Transverse colon (tissue), 4 donors: ENCODE measurements at regions not wholly inside any gene's neighbourhood (a gene's known extent, or its start where the extent isn't known, plus 50 kb on each side); places are given as distances from the start of the nearest gene placed in this dataset.

Experiments
- DNase-seq: peaks from one replicate; pipeline ENCODE4 v3.0.0-alpha.2; 2019
- H3K27ac ChIP-seq, 4 donors: fragments of 200-600 bp; sonication (generic); 2 replicates each; pipeline ENCODE4 v1.5.1; 2016 to 2018; ENCODE audit warnings: inconsistent platforms in 4 of 4
- H3K27me3 ChIP-seq: fragments of 200-600 bp; sonication (generic); 2 replicates; pipeline ENCODE4 v1.5.1; 2017; ENCODE audit warnings: inconsistent platforms
- H3K36me3 ChIP-seq, 4 donors: fragments of 200-600 bp; sonication (generic); 2 replicates each; pipeline ENCODE4 v1.5.1; 2017 to 2019; ENCODE audit warnings: inconsistent platforms in 4 of 4
- H3K4me1 ChIP-seq, 4 donors: fragments of 200-600 bp; sonication (generic); 2 replicates each; pipeline ENCODE4 v1.5.1; 2017 to 2020; ENCODE audit warnings: inconsistent platforms in 4 of 4
- H3K4me3 ChIP-seq, 4 donors: fragments of 200-600 bp; sonication (generic); 1 replicate in 1 of 4; 2 replicates in 3 of 4; pipeline versions ENCODE4 v1.5.1 to v1.6.1; 2017 to 2019; ENCODE audit warnings: inconsistent platforms in 4 of 4
- H3K9me3 ChIP-seq, 2 donors: fragments of 200-600 bp; sonication (generic); 2 replicates each; pipeline ENCODE4 v1.5.1; 2017 to 2019; ENCODE audit warnings: inconsistent platforms in 2 of 2
- EP300 ChIP-seq: sonication (generic); formaldehyde crosslinking; IDR thresholded peaks from one replicate; pipeline ENCODE4 v1.6.1; 2017; ENCODE audit warnings: antibody characterized with exemption, low read depth
- POLR2A ChIP-seq: fragments of 450-650 bp; IDR thresholded peaks from one replicate; pipeline ENCODE4 v1.6.1; 2016; ENCODE audit warnings: antibody characterized with exemption, mild to moderate bottlenecking, moderate library complexity
- POLR2AphosphoS5 ChIP-seq, 3 donors: sonication (generic); formaldehyde crosslinking; IDR thresholded peaks; one replicate each; pipeline ENCODE4 v1.6.1; 2016; ENCODE audit warnings: antibody characterized with exemption in 3 of 3
- WGBS, 2 donors: methylation state at CpG; one replicate each; pipeline ENCODE4 v1.1.5; 2018; ENCODE audit warnings: low coverage in 1 of 2; 5-methylcytosine and 5-hydroxymethylcytosine counted together
- in situ Hi-C, 4 donors: fragments of 200-750 bp; cut with MboI; loops; one replicate each; pipeline versions ENCODE4 v1.15.0 to v1.15.1; 2017; ENCODE audit warnings: low sequenced_read_pairs in 3 of 4, low pct_ligation_motif_present in 1 of 4, low pct_unique_long_range_greater_than_20kb in 1 of 4
- intact Hi-C: fragments of 100-400 bp; cut with DNase I; formaldehyde crosslinking; loops from one replicate; pipeline ENCODE4 v1.15.1; 2023; ENCODE audit warnings: low total_unique reads
- TF ChIP-seq, protein P1 (sequence below), 5 experiments: fragments of 200-600 bp in 3 of 5; fragments of 450-650 bp in 2 of 5; sonication (generic) in 3 of 5; IDR thresholded peaks; 1 replicate in 2 of 5; 2 replicates in 3 of 5; pipeline ENCODE4 v1.5.1; 2016 to 2017; ENCODE audit warnings: antibody characterized with exemption in 5 of 5, inconsistent platforms in 3 of 5, mild to moderate bottlenecking in 2 of 5, moderate library complexity in 1 of 5

GRCh38 chr12:40586823-40587222 is 105.4 kb upstream of the CNTN1 start:
- in situ Hi-C loops (no loop called here), intact Hi-C loops (no loop called here)
- DNase-seq: no peak
- H3K4me1 ChIP-seq: no peaks in the 10 kb centered on the region
- H3K9me3 ChIP-seq: no peaks in the 10 kb centered on the region
- H3K4me3 ChIP-seq: no peak overlapping the region
- TF ChIP-seq, protein P1, sequence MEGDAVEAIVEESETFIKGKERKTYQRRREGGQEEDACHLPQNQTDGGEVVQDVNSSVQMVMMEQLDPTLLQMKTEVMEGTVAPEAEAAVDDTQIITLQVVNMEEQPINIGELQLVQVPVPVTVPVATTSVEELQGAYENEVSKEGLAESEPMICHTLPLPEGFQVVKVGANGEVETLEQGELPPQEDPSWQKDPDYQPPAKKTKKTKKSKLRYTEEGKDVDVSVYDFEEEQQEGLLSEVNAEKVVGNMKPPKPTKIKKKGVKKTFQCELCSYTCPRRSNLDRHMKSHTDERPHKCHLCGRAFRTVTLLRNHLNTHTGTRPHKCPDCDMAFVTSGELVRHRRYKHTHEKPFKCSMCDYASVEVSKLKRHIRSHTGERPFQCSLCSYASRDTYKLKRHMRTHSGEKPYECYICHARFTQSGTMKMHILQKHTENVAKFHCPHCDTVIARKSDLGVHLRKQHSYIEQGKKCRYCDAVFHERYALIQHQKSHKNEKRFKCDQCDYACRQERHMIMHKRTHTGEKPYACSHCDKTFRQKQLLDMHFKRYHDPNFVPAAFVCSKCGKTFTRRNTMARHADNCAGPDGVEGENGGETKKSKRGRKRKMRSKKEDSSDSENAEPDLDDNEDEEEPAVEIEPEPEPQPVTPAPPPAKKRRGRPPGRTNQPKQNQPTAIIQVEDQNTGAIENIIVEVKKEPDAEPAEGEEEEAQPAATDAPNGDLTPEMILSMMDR (IDR thresholded peaks at IDR 0.05): no peak
- TF ChIP-seq EP300: no peak
- TF ChIP-seq POLR2A: no peak
- TF ChIP-seq POLR2AphosphoS5 (IDR thresholded peaks at IDR 0.05): no peak
- H3K27ac ChIP-seq: no peak overlapping the region
- no peaks in the 10 kb centered on the region for H3K27me3 ChIP-seq
- no peaks in the 10 kb centered on the region for H3K36me3 ChIP-seq

- TF ChIP-seq EP300 (no peak), POLR2A (no peak)
- TF ChIP-seq, protein P1 (IDR thresholded peaks at IDR 0.05): no peak
- Histone ChIP-seq H3K9me3 (no peaks in the 10 kb centered on the region), H3K27me3 (no peaks in the 10 kb centered on the region), H3K36me3 (no peaks in the 10 kb centered on the region), H3K27ac (no peak overlapping the region), H3K4me1 (no peaks in the 10 kb centered on the region), H3K4me3 (no peak overlapping the region)
- no peak for DNase-seq
- in situ Hi-C loops: no loop called here
- intact Hi-C loops: no loop called here
These were observed 104.8 kb upstream of the CNTN1 start for GRCh38 chr12:40587421-40587820.

DNA sequence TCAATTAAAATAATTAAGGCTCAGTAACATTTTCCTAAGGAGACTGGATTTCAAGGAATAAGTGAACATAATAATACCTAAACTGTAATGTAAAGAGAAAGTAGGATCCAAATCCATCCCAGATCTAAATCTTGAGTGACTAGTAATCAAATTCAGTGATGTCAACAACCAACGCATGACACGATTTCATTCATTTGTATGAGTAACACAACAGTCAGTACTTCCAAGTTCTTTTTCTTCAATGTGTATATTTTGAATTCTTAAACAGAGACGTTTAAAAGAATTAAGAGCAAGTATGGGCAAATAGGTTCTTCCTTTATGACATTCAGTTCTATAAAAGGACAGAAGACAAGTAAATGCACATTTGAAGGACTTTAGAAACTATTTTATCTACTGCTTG is 104.3 kb upstream of the CNTN1 start:
- no peak overlapping the region for H3K4me3 ChIP-seq
- H3K27ac ChIP-seq: no peak overlapping the region
- H3K9me3 ChIP-seq: no peaks in the 10 kb centered on the region
- DNase-seq: no peak
- no peaks in the 10 kb centered on the region for H3K27me3 ChIP-seq
- no peak for TF ChIP-seq EP300
- TF ChIP-seq, protein P1 (IDR thresholded peaks at IDR 0.05): no peak
- TF ChIP-seq POLR2AphosphoS5 (IDR thresholded peaks at IDR 0.05): no peak
- TF ChIP-seq POLR2A: no peak
- WGBS, 2 donors: 84 to 85% methylated on average over 3 of the region's 3 CpGs
- intact Hi-C loops (no loop called here), in situ Hi-C loops (no loop called here)
- no peaks in the 10 kb centered on the region for H3K36me3 ChIP-seq
- no peaks in the 10 kb centered on the region for H3K4me1 ChIP-seq

DNA sequence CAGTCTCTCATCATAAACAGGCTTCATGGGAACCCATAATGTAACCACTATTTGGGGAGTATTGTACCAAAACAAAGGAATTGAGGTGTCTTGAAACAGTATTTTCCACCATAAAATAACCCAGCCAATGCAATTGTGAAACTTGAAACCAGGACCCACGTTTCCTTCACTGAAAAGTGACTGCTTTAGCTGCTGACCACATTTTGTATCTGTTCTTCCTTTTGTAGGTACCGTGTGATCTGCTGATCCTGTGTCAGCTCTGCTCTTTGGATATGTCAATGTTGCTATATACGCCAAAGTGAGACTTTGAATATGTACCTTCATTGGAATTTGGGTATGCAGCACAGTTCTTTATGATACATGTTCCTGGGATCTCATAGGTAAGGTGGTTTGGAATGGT is 95.1 kb upstream of the CNTN1 start:
- DNase-seq: no peak
- no peak for TF ChIP-seq POLR2A
- TF ChIP-seq, protein P1 (IDR thresholded peaks at IDR 0.05): no peak
- TF ChIP-seq EP300: no peak
- TF ChIP-seq POLR2AphosphoS5 (IDR thresholded peaks at IDR 0.05): no peak
- Histone ChIP-seq H3K27me3 (no peaks in the 10 kb centered on the region), H3K27ac (no peak overlapping the region), H3K4me1 (no peaks in the 10 kb centered on the region), H3K4me3 (no peak overlapping the region), H3K9me3 (no peaks in the 10 kb centered on the region), H3K36me3 (no peaks in the 10 kb centered on the region)
- WGBS, 2 donors: 59 to 65% methylated on average over 3 of the region's 3 CpGs
- intact Hi-C loops: no loop called here
- in situ Hi-C loops: no loop called here
